ENCODE measurements at regions not wholly inside any gene's neighbourhood (a gene's known extent, or its start where the extent isn't known, plus 50 kb on each side); places are given as distances from the start of the nearest gene placed in this dataset.
"Not testable (repeated sequence)": the region's sequence is repeated elsewhere in the genome, so short reads cannot be mapped to it uniquely, and the experiment has no call there.

DNA sequence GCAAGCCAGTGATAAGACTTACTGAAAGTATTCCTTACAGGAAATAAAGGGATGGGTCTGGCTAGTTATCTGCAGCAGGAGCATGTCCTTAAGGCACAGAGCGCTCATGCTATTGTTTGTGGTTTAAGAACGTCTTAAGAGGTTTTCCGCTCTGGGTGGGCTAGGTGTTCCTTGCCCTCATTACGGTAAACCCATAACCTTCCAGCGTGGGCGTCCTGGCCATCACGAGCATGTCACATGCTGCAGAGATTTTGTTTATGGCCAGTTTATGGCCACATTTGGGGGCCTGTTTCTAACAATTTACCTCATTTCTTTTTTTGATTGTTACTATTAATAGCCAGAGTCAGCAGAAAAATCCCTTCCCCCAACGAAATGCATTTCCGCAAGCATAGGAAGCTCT is 61.0 kb upstream of the TNK2 start:
- not testable (repeated sequence) for H3K27me3 ChIP-seq (ENCODE audit: control insufficient read depth in 4 of 4, insufficient read depth in 4 of 4, low read length in 3 of 4); H3K9me3 ChIP-seq (ENCODE audit: control insufficient read depth in 4 of 4, low read length in 3 of 4); H3K4me3 ChIP-seq (ENCODE audit: low read depth in 1 of 3, low read length in 3 of 3); H3K27ac ChIP-seq (ENCODE audit: low read depth in 1 of 2, low read length in 2 of 2); DNase-seq (ENCODE audit: low spot score); H3K4me1 ChIP-seq (ENCODE audit: control insufficient read depth in 4 of 4, insufficient read depth in 4 of 4, low read length in 3 of 4); H3K9ac ChIP-seq (ENCODE audit: low read depth in 1 of 2, low read length in 2 of 2)
- 89% methylated on average over 9 of the region's 9 CpGs for WGBS
- peaks cover 4 to 30% (median 23%) of the 10 kb centered on the region in 4 donors for H3K36me3 ChIP-seq (ENCODE audit: control insufficient read depth in 4 of 4, insufficient read depth in 3 of 4, low read depth in 1 of 4, low read length in 3 of 4)

DNA sequence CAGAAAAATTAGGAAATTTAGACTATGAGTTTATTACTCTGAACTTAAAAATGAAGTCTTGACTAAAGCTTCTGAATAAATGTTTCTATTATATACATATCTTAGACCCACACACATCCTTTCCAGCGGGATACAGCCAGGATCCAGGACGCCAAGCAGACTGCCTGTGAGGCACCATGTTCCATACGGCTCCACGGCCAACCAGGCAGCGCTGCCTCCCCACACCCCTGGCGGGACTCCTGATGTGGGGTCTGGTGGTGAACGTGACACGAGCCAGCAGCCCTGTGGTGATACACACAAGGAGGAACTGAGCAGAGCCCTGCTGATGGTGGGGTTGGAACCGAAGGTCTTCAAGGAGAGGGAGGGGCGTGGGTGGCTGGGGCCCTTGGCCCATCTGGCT is 59.8 kb upstream of the TNK2 start:
- H3K27me3 ChIP-seq (ENCODE audit: control insufficient read depth in 4 of 4, insufficient read depth in 4 of 4, low read length in 3 of 4); H3K9me3 ChIP-seq (ENCODE audit: control insufficient read depth in 4 of 4, low read length in 3 of 4); H3K27ac ChIP-seq (ENCODE audit: low read depth in 1 of 2, low read length in 2 of 2); DNase-seq (ENCODE audit: low spot score); H3K9ac ChIP-seq (ENCODE audit: low read depth in 1 of 2, low read length in 2 of 2); H3K4me1 ChIP-seq (ENCODE audit: control insufficient read depth in 4 of 4, insufficient read depth in 4 of 4, low read length in 3 of 4); H3K4me3 ChIP-seq (ENCODE audit: low read depth in 1 of 3, low read length in 3 of 3): not testable (repeated sequence)
- peaks cover 1 to 26% (median 22%) of the 10 kb centered on the region in 4 donors for H3K36me3 ChIP-seq (ENCODE audit: control insufficient read depth in 4 of 4, insufficient read depth in 3 of 4, low read depth in 1 of 4, low read length in 3 of 4)
- WGBS: 97% methylated on average over 8 of the region's 10 CpGs

DNA sequence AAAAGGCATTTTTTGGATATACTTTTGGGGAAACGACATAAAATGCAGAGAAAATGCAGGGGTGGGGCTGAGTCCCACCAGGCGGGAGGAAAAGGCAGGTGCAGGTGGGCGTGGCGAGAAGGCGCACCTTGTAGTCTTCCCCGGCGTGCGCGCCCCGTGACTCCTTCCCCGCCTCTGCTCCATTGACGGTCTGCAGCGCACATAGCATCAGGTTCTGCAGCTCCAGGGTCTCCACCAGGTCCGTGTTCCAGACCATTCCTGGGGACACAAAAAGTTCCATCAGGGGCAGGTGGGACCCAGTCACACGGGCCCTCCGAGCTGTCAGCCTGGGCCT is 59.0 kb upstream of the TNK2 start:
- H3K9me3 ChIP-seq (ENCODE audit: control insufficient read depth in 4 of 4, low read length in 3 of 4); H3K4me1 ChIP-seq (ENCODE audit: control insufficient read depth in 4 of 4, insufficient read depth in 4 of 4, low read length in 3 of 4); H3K27ac ChIP-seq (ENCODE audit: low read depth in 1 of 2, low read length in 2 of 2); H3K9ac ChIP-seq (ENCODE audit: low read depth in 1 of 2, low read length in 2 of 2); DNase-seq (ENCODE audit: low spot score); H3K4me3 ChIP-seq (ENCODE audit: low read depth in 1 of 3, low read length in 3 of 3); H3K27me3 ChIP-seq (ENCODE audit: control insufficient read depth in 4 of 4, insufficient read depth in 4 of 4, low read length in 3 of 4): not testable (repeated sequence)
- peaks cover 1 to 26% (median 23%) of the 10 kb centered on the region in 4 donors for H3K36me3 ChIP-seq (ENCODE audit: control insufficient read depth in 4 of 4, insufficient read depth in 3 of 4, low read depth in 1 of 4, low read length in 3 of 4)
- no CpG with 5 or more reads among the region's 16 CpGs for WGBS

DNA sequence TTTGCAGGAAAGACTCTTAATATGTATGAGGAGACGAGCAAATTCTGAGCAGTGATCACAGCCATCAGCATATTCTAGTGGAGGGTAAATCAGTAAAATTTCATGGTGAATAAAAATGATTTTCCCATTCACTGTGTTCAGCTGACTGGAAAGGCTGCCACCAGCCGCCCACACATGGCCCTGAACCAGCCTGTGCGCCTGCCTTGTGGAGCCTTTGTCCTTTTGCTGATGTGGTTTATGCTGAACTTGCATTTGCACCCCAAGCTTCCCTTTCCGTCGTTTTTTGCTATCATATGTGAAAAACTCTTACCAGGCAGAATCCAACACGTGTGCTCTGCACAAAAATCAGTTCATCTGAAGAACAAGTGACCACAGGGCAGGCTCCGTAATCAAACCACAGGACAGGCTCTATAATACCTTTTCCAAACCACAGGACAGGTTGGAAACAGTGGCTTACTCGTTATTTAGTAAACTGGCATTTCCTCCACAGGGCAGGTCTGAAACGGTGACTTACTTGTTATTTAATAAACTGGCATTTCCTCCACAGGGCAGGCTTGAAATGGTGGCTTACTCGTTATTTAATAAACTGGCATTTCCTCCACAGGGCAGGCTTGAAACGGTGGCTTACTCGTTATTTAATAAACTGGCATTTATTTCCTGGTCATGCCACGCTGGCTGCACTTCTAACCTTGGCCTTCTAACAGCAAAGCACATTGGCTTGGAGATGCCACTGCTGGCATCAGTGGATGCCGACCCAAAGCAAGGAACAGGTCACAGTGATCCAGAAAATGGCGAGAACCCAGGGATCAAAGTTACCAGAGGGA is 58.4 kb upstream of the TNK2 start:
- DNase-seq (ENCODE audit: low spot score); H3K4me1 ChIP-seq (ENCODE audit: control insufficient read depth in 4 of 4, insufficient read depth in 4 of 4, low read length in 3 of 4); H3K4me3 ChIP-seq (ENCODE audit: low read depth in 1 of 3, low read length in 3 of 3); H3K9ac ChIP-seq (ENCODE audit: low read depth in 1 of 2, low read length in 2 of 2); H3K27me3 ChIP-seq (ENCODE audit: control insufficient read depth in 4 of 4, insufficient read depth in 4 of 4, low read length in 3 of 4); H3K27ac ChIP-seq (ENCODE audit: low read depth in 1 of 2, low read length in 2 of 2); H3K9me3 ChIP-seq (ENCODE audit: control insufficient read depth in 4 of 4, low read length in 3 of 4): not testable (repeated sequence)
- 56% methylated on average over 13 of the region's 15 CpGs for WGBS
- H3K36me3 ChIP-seq (ENCODE audit: control insufficient read depth in 4 of 4, insufficient read depth in 3 of 4, low read depth in 1 of 4, low read length in 3 of 4): peaks cover 0 to 26% (median 23%) of the 10 kb centered on the region in 4 donors

DNA sequence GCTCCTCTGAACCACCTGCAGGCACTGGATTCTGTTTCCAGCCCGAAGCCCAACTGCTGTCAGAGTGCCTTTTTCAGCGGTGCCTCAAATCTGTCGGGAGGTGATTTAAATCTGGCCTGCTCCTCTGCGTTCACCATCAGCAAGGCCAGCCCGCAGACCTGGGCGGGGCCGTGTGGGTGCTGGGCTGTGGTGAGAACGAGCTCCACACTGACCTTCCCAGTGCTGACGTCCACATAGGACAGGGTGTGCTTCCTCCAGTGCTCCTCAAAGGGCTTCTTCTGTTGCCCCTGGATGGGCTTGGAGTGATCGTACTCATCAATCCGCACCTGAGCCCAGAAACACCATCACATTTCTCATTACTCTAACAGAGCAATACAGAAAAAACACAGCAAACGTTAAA is 56.9 kb upstream of the TNK2 start:
- H3K27me3 ChIP-seq (ENCODE audit: control insufficient read depth in 4 of 4, insufficient read depth in 4 of 4, low read length in 3 of 4); H3K4me1 ChIP-seq (ENCODE audit: control insufficient read depth in 4 of 4, insufficient read depth in 4 of 4, low read length in 3 of 4); H3K9ac ChIP-seq (ENCODE audit: low read depth in 1 of 2, low read length in 2 of 2); DNase-seq (ENCODE audit: low spot score); H3K9me3 ChIP-seq (ENCODE audit: control insufficient read depth in 4 of 4, low read length in 3 of 4); H3K4me3 ChIP-seq (ENCODE audit: low read depth in 1 of 3, low read length in 3 of 3); H3K27ac ChIP-seq (ENCODE audit: low read depth in 1 of 2, low read length in 2 of 2): not testable (repeated sequence)
- H3K36me3 ChIP-seq (ENCODE audit: control insufficient read depth in 4 of 4, insufficient read depth in 3 of 4, low read depth in 1 of 4, low read length in 3 of 4): peaks cover 0 to 20% (median 16%) of the 10 kb centered on the region in 4 donors
- WGBS: 92% methylated on average over 12 of the region's 12 CpGs

DNA sequence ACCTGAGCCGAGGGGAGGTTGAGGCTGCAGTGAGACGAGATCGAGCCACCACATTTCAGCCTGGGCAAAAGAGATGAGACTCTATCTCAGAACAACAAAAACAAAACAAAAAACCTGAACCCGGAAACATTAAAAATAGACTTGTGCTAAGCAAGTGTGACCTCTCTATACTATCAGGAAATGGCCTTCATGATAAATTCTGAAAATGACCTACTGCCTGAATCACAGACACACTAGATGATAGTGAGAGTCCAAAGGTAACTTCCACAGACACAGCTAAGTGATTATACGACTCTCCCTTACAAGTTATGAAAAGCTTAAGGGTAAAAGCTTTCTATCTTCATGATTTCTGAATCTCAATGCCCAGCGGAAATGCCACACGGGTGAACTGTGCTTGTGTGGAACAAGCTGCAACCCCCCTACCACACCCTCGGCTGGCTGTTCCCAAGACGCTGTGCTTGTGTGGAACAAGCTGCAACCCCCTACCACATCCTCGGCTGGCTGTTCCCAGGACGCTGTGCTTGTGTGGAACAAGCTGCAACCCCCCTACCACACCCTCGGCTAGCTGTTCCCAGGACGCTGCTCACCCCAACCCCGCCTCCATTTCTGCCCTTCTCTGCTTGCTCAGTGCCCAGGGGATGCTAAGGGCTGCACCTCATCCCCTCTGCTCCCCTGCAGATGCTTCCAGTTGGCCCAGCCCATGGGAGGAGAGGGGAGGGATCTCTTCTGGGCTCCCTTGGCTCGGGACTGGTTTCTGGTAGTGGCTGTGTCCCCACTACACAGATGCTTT is 56.2 kb upstream of the TNK2 start:
- not testable (repeated sequence) for H3K9me3 ChIP-seq (ENCODE audit: control insufficient read depth in 4 of 4, low read length in 3 of 4); H3K9ac ChIP-seq (ENCODE audit: low read depth in 1 of 2, low read length in 2 of 2); H3K27me3 ChIP-seq (ENCODE audit: control insufficient read depth in 4 of 4, insufficient read depth in 4 of 4, low read length in 3 of 4); DNase-seq (ENCODE audit: low spot score); H3K27ac ChIP-seq (ENCODE audit: low read depth in 1 of 2, low read length in 2 of 2); H3K4me1 ChIP-seq (ENCODE audit: control insufficient read depth in 4 of 4, insufficient read depth in 4 of 4, low read length in 3 of 4); H3K4me3 ChIP-seq (ENCODE audit: low read depth in 1 of 3, low read length in 3 of 3)
- WGBS: 85% methylated on average over 15 of the region's 15 CpGs
- peaks cover 0 to 18% (median 13%) of the 10 kb centered on the region in 4 donors for H3K36me3 ChIP-seq (ENCODE audit: control insufficient read depth in 4 of 4, insufficient read depth in 3 of 4, low read depth in 1 of 4, low read length in 3 of 4)

DNA sequence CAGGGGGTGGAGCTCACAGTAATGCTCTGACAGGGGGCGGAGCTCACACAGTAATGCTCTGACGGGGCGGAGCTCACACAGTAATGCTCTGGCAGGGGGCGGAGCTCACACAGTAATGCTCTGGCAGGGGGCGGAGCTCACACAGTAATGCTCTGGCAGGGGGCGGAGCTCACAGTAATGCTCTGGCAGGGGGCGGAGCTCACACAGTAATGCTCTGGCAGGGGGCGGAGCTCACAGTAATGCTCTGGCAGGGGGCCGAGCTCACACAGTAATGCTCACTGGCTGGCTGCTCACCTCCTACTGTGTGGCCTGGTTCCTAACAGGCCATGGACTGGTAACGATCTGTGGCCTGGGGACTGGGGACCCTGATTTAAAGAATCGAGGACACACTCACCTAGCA is 53.9 kb upstream of the TNK2 start:
- Histone ChIP-seq H3K4me1 (ENCODE audit: control insufficient read depth in 4 of 4, insufficient read depth in 4 of 4, low read length in 3 of 4) (peaks cover 5 to 11% (median 6%) of the 10 kb centered on the region in 4 donors), H3K36me3 (ENCODE audit: control insufficient read depth in 4 of 4, insufficient read depth in 3 of 4, low read depth in 1 of 4, low read length in 3 of 4) (peaks cover 1 to 15% (median 8%) of the 10 kb centered on the region in 4 donors)
- not testable (repeated sequence) for H3K9me3 ChIP-seq (ENCODE audit: control insufficient read depth in 4 of 4, low read length in 3 of 4); H3K9ac ChIP-seq (ENCODE audit: low read depth in 1 of 2, low read length in 2 of 2); H3K27ac ChIP-seq (ENCODE audit: low read depth in 1 of 2, low read length in 2 of 2); H3K4me3 ChIP-seq (ENCODE audit: low read depth in 1 of 3, low read length in 3 of 3); H3K27me3 ChIP-seq (ENCODE audit: control insufficient read depth in 4 of 4, insufficient read depth in 4 of 4, low read length in 3 of 4)
- peak; percentile 8 for DNase-seq (ENCODE audit: low spot score)
- 99% methylated on average over 11 of the region's 11 CpGs for WGBS

DNA sequence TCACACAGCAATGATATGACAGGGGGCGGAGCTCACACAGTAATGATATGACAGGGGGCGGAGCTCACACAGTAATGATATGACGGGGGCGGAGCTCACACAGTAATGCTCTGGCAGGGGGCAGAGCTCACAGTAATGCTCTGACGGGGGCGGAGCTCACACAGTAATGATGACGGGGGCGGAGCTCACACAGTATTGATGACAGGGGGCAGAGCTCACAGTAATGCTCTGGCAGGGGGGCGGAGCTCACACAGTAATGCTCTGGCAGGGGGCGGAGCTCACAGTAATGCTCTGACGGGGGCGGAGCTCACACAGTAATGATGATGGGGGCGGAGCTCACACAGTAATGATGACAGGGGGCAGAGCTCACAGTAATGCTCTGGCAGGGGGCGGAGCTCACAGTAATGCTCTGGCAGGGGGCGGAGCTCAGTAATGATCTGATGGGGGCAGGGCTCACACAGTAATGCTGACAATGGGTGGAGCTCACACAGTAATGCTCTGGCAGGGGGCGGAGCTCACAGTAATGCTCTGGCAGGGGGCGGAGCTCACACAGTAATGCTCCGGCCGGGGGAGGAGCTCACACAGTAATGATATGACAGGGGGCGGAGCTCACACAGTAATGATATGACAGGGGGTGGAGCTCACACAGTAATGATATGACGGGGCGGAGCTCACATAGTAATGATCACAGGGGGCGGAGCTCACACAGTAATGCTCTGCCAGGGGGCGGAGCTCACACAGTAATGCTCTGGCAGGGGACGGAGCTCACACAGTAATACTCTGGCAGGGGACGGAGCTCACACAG is 52.8 kb upstream of the TNK2 start:
- DNase-seq (ENCODE audit: low spot score): peak; percentile 33
- H3K27me3 ChIP-seq (ENCODE audit: control insufficient read depth in 4 of 4, insufficient read depth in 4 of 4, low read length in 3 of 4); H3K27ac ChIP-seq (ENCODE audit: low read depth in 1 of 2, low read length in 2 of 2); H3K9ac ChIP-seq (ENCODE audit: low read depth in 1 of 2, low read length in 2 of 2); H3K4me3 ChIP-seq (ENCODE audit: low read depth in 1 of 3, low read length in 3 of 3); H3K9me3 ChIP-seq (ENCODE audit: control insufficient read depth in 4 of 4, low read length in 3 of 4): not testable (repeated sequence)
- Histone ChIP-seq H3K4me1 (ENCODE audit: control insufficient read depth in 4 of 4, insufficient read depth in 4 of 4, low read length in 3 of 4) (peaks cover 5 to 11% (median 6%) of the 10 kb centered on the region in 4 donors), H3K36me3 (ENCODE audit: control insufficient read depth in 4 of 4, insufficient read depth in 3 of 4, low read depth in 1 of 4, low read length in 3 of 4) (peaks cover 6 to 13% (median 8%) of the 10 kb centered on the region in 4 donors)
- whole genome bisulfite sequencing: 98% methylated on average over 26 of the region's 26 CpGs

Measured in liver (tissue), 6 donors.